ENCODE measurements at regions not wholly inside any gene's neighbourhood (a gene's known extent, or its start where the extent isn't known, plus 50 kb on each side); places are given as distances from the start of the nearest gene placed in this dataset.

DNA sequence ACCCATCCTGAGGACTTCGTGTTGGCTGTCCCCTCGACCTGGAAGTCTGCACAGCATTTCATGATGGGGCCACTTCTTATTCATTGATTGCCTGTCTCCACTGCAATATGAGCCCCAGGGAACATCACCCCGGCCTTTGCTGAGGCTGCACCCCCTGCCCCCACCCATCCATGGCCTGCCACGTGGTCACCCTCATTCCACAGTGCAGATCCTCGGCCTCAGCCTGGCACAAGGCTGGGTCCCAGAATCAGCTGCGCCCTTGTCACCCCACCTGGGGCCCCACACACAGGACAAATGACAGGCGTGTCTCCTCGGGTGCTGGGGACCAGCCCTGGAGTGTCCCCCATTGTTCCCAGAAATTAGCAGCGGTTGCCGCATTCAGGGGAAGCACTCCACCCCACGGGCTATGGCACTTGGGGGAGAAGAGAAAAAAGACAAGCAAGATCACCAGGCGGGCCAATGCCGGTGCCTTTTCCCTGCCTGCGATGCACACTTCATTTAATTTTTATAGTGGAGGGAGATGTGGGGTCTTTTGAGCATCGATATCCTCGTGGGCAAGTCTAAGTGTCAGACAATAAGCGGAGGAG, 157.4 kb downstream of the INHBB start:
- WGBS: 94% methylated on average over 17 of the region's 17 CpGs
- DNase-seq (ENCODE audit: low read depth in 6 of 9, low spot score in 9 of 9): no peak
- Histone ChIP-seq H3K4me1 (ENCODE audit: control insufficient read depth in 2 of 2, insufficient read depth in 2 of 2, low read length in 2 of 2) (no peaks in the 10 kb centered on the region), H3K27ac (ENCODE audit: low read depth in 1 of 2, low read length in 1 of 2) (no peak overlapping the region), H3K27me3 (ENCODE audit: control insufficient read depth in 2 of 2, insufficient read depth in 1 of 2, low read length in 1 of 2) (no peaks in the 10 kb centered on the region), H3K36me3 (ENCODE audit: control insufficient read depth in 2 of 2, insufficient read depth in 2 of 2, low read length in 1 of 2) (no peaks in the 10 kb centered on the region), H3K4me3 (ENCODE audit: low read length in 2 of 2) (no peak overlapping the region), H3K9me3 (ENCODE audit: control insufficient read depth in 2 of 2, insufficient read depth in 1 of 2, low read length in 1 of 2) (no peaks in the 10 kb centered on the region)

DNA sequence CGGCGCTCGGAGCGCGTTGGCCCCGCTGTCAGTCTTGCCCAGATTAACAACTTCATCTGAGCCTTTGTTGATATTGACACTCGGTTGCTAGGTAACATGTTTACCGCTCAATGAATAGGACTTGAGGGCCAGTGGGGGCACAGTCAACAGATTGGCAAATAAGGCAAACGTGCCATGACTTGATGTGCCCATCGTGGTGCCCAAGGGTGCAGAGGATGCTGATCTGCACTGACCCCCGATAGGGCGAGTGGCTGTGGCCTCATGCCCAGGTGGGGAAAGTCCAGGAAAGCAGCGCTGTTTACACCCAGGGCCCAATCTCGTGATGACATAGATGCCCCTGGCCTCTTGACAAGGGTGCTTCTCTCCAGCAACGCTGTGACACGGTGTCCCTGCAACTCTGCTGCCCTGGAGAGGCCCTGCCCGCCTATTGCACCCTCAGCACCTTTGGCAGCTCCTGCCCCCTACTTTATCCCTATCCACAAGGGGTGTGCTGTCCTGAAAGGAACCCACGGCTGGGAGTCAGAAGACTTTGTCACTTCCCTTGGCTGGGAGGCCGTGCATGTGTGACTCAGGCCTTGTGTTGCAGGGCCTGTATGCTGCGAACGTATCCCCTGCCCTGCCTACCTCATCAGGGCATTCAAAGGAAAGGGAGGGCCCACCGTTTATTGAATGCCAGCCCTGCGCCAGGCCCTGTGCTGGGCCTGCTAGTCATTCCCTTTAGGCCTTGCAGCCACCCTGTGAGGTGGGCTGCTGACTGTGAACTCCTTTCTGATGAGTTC, 158.0 kb downstream of the INHBB start:
- no peaks in the 10 kb centered on the region for H3K36me3 ChIP-seq (ENCODE audit: control insufficient read depth in 2 of 2, insufficient read depth in 2 of 2, low read length in 1 of 2)
- WGBS: 88% methylated on average over 23 of the region's 23 CpGs
- H3K4me1 ChIP-seq (ENCODE audit: control insufficient read depth in 2 of 2, insufficient read depth in 2 of 2, low read length in 2 of 2): no peaks in the 10 kb centered on the region
- H3K9me3 ChIP-seq (ENCODE audit: control insufficient read depth in 2 of 2, insufficient read depth in 1 of 2, low read length in 1 of 2): no peaks in the 10 kb centered on the region
- H3K4me3 ChIP-seq (ENCODE audit: low read length in 2 of 2): no peak overlapping the region
- no peak for DNase-seq (ENCODE audit: low read depth in 6 of 9, low spot score in 9 of 9)
- no peaks in the 10 kb centered on the region for H3K27me3 ChIP-seq (ENCODE audit: control insufficient read depth in 2 of 2, insufficient read depth in 1 of 2, low read length in 1 of 2)
- no peak overlapping the region for H3K27ac ChIP-seq (ENCODE audit: low read depth in 1 of 2, low read length in 1 of 2)

DNA sequence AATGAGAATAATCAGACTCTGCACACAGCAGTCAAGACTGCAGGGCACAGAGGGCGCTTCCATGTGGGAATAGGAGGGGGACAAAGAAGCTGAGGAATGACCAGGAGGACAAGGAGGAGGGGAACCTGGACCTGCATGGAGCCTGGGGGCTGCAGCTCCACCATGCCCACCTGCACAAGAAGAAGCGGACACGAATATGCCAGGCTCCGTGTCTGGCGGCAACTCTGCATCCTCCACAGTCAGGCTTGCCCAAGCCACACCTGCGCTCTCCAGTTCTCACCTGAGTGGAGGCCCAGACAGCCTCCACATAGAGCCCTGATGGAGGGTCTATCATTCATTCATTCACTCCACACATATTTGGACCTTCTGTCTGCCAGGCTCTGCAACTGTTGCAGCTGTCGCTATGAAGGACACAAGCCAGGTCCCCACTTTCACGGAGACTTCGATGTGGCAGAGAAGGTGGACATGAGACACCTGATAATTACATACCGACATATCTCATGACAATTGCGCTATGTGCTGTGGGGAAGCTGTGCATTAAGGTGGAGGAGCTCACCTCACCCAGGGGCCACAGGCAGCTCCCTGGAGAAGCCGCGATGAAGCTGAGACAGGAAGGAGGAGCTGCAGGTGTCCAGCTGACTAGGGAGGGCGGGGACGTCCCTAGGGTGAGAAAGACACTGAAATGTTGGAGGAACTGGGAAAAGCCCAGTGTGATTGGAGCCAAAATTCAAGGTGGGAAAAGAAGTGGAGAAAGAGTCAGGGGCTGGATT, 159.2 kb downstream of the INHBB start:
- no peaks in the 10 kb centered on the region for H3K36me3 ChIP-seq (ENCODE audit: control insufficient read depth in 2 of 2, insufficient read depth in 2 of 2, low read length in 1 of 2)
- H3K27me3 ChIP-seq (ENCODE audit: control insufficient read depth in 2 of 2, insufficient read depth in 1 of 2, low read length in 1 of 2): no peaks in the 10 kb centered on the region
- DNase-seq (ENCODE audit: low read depth in 6 of 9, low spot score in 9 of 9): no peak
- H3K27ac ChIP-seq (ENCODE audit: low read depth in 1 of 2, low read length in 1 of 2): no peak overlapping the region
- no peaks in the 10 kb centered on the region for H3K4me1 ChIP-seq (ENCODE audit: control insufficient read depth in 2 of 2, insufficient read depth in 2 of 2, low read length in 2 of 2)
- H3K9me3 ChIP-seq (ENCODE audit: control insufficient read depth in 2 of 2, insufficient read depth in 1 of 2, low read length in 1 of 2): no peaks in the 10 kb centered on the region
- WGBS: 96% methylated on average over 15 of the region's 15 CpGs
- no peak overlapping the region for H3K4me3 ChIP-seq (ENCODE audit: low read length in 2 of 2)

- WGBS: 93% methylated on average over 7 of the region's 7 CpGs
- H3K27me3 ChIP-seq (ENCODE audit: control insufficient read depth in 2 of 2, insufficient read depth in 1 of 2, low read length in 1 of 2): peaks cover 0 to 18% of the 10 kb centered on the region in 2 donors
- H3K4me3 ChIP-seq (ENCODE audit: low read length in 2 of 2): no peak overlapping the region
- no peak overlapping the region for H3K27ac ChIP-seq (ENCODE audit: low read depth in 1 of 2, low read length in 1 of 2)
- H3K9me3 ChIP-seq (ENCODE audit: control insufficient read depth in 2 of 2, insufficient read depth in 1 of 2, low read length in 1 of 2): no peaks in the 10 kb centered on the region
- no peaks in the 10 kb centered on the region for H3K36me3 ChIP-seq (ENCODE audit: control insufficient read depth in 2 of 2, insufficient read depth in 2 of 2, low read length in 1 of 2)
- no peak for DNase-seq (ENCODE audit: low read depth in 6 of 9, low spot score in 9 of 9)
- H3K4me1 ChIP-seq (ENCODE audit: control insufficient read depth in 2 of 2, insufficient read depth in 2 of 2, low read length in 2 of 2): no peaks in the 10 kb centered on the region
These were observed 162.7 kb downstream of the INHBB start for GRCh38 chr2:120508567-120509041.

DNA sequence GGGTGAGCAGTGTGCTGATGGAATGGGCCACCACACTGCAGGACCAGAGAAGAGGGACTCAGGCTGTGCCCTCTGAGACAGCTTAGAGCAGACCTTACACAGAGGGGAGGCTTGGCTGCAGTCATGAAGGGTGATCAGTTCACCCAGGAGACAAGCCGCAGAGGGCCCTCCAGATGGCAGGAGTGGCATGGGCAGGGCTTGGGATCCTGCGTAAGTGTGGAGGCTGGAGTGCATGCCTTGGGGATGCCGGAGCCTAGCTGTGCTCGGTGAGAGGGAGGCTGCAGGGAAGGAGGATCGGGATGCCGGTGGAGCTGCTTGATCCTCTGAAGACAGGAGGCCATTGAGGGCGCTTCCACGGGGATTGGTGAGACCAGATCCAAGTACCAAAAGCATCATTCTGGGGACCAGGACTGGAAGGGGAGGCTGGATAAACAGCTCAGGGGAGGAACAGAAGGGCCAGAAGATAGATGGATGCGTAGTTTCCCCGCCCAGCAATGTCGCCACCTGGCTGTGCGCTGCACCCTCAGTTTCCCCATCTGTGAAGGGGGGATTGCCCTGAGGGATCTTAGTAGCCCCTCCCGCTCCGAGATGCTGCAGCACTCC, 163.4 kb downstream of the INHBB start:
- Histone ChIP-seq H3K9me3 (ENCODE audit: control insufficient read depth in 2 of 2, insufficient read depth in 1 of 2, low read length in 1 of 2) (no peaks in the 10 kb centered on the region), H3K4me3 (ENCODE audit: low read length in 2 of 2) (no peak overlapping the region), H3K27me3 (ENCODE audit: control insufficient read depth in 2 of 2, insufficient read depth in 1 of 2, low read length in 1 of 2) (peaks cover 0 to 20% of the 10 kb centered on the region in 2 donors), H3K27ac (ENCODE audit: low read depth in 1 of 2, low read length in 1 of 2) (no peak overlapping the region), H3K4me1 (ENCODE audit: control insufficient read depth in 2 of 2, insufficient read depth in 2 of 2, low read length in 2 of 2) (no peaks in the 10 kb centered on the region), H3K36me3 (ENCODE audit: control insufficient read depth in 2 of 2, insufficient read depth in 2 of 2, low read length in 1 of 2) (no peaks in the 10 kb centered on the region)
- DNase-seq (ENCODE audit: low read depth in 6 of 9, low spot score in 9 of 9): no peak
- WGBS: 98% methylated on average over 14 of the region's 14 CpGs

DNA sequence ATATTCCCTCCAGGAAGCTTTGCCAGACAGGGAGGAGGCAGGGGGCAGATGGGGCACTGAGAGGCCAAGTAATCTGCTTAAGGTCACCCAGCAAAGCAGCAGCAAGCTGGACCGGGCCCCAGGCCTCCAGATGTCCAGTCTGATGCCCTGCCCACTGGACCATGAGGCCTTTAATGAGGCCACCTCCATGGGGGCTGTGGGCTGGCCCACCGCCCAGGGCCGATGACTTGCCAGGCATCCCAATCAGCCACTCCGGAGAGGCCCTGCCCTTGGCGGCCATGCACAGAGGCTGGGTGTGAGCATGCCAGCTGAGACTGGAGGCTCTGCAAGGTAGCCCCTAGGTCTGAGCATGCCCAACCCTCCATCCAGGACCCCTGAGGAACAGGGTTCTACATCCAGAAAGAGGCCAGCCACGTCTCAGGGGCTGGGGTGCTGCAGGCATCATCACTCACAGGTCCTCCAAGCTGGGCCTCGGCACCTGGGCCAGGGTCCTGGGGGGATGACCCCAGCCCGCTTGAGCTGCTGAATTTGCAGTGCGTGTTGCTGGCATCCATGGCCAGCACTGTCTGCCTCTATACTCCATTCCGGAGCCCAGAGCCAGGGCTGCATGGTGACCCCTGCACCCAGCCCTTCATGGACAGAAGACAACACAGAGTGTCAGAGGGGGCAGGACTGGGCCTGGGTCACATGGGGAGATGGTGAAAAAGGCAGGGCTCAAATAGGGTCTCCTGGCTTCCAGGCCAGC, 164.2 kb downstream of the INHBB start:
- DNase-seq (ENCODE audit: low read depth in 6 of 9, low spot score in 9 of 9): no peak
- no peak overlapping the region for H3K27ac ChIP-seq (ENCODE audit: low read depth in 1 of 2, low read length in 1 of 2)
- H3K27me3 ChIP-seq (ENCODE audit: control insufficient read depth in 2 of 2, insufficient read depth in 1 of 2, low read length in 1 of 2): peaks cover 0 to 20% of the 10 kb centered on the region in 2 donors
- no peaks in the 10 kb centered on the region for H3K4me1 ChIP-seq (ENCODE audit: control insufficient read depth in 2 of 2, insufficient read depth in 2 of 2, low read length in 2 of 2)
- H3K9me3 ChIP-seq (ENCODE audit: control insufficient read depth in 2 of 2, insufficient read depth in 1 of 2, low read length in 1 of 2): no peaks in the 10 kb centered on the region
- 96% methylated on average over 10 of the region's 10 CpGs for WGBS
- no peaks in the 10 kb centered on the region for H3K36me3 ChIP-seq (ENCODE audit: control insufficient read depth in 2 of 2, insufficient read depth in 2 of 2, low read length in 1 of 2)
- no peak overlapping the region for H3K4me3 ChIP-seq (ENCODE audit: low read length in 2 of 2)

DNA sequence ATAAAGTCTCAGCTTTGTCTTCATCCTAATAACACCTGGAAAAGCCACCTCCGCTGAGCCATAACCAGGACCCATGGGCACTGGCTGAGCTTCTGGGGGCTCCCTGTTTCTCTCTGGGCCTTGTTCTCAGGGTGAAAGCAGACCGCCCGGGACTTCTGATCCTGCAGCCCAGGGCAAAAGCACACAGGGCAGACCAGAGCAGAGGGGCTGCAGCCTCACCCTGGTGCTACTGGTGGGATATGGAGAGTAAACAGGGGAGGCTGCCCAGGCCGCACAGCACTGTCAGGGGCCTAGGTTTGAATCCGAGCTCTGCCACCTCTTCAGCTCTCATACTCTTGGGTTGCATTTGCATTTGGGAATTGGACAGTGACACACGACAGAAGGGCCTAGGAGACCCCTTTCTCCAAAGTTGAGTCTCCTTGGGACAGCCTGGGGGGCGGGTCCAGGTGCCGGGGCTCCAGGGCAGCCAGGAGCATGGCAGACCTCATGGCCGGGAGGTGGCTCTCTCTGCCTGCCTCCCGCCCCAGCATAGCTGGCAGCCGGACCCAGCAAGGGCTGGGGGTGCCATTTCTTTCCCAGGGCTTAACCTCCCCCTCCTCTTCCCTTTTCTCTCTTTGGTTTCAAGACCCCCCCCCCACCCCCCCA, 164.9 kb downstream of the INHBB start:
- Histone ChIP-seq H3K36me3 (ENCODE audit: control insufficient read depth in 2 of 2, insufficient read depth in 2 of 2, low read length in 1 of 2) (no peaks in the 10 kb centered on the region), H3K9me3 (ENCODE audit: control insufficient read depth in 2 of 2, insufficient read depth in 1 of 2, low read length in 1 of 2) (no peaks in the 10 kb centered on the region), H3K4me3 (ENCODE audit: low read length in 2 of 2) (no peak overlapping the region), H3K4me1 (ENCODE audit: control insufficient read depth in 2 of 2, insufficient read depth in 2 of 2, low read length in 2 of 2) (no peaks in the 10 kb centered on the region), H3K27ac (ENCODE audit: low read depth in 1 of 2, low read length in 1 of 2) (no peak overlapping the region), H3K27me3 (ENCODE audit: control insufficient read depth in 2 of 2, insufficient read depth in 1 of 2, low read length in 1 of 2) (peaks cover 0 to 20% of the 10 kb centered on the region in 2 donors)
- no peak for DNase-seq (ENCODE audit: low read depth in 6 of 9, low spot score in 9 of 9)
- WGBS: 97% methylated on average over 11 of the region's 11 CpGs

GRCh38 chr2:120511536-120511935, 165.6 kb downstream of the INHBB start:
- peaks cover 0 to 20% of the 10 kb centered on the region in 2 donors for H3K27me3 ChIP-seq (ENCODE audit: control insufficient read depth in 2 of 2, insufficient read depth in 1 of 2, low read length in 1 of 2)
- H3K4me1 ChIP-seq (ENCODE audit: control insufficient read depth in 2 of 2, insufficient read depth in 2 of 2, low read length in 2 of 2): no peaks in the 10 kb centered on the region
- DNase-seq (ENCODE audit: low read depth in 6 of 9, low spot score in 9 of 9): no peak
- H3K27ac ChIP-seq (ENCODE audit: low read depth in 1 of 2, low read length in 1 of 2): no peak overlapping the region
- no peak overlapping the region for H3K4me3 ChIP-seq (ENCODE audit: low read length in 2 of 2)
- WGBS: 81% methylated on average over 18 of the region's 18 CpGs
- H3K36me3 ChIP-seq (ENCODE audit: control insufficient read depth in 2 of 2, insufficient read depth in 2 of 2, low read length in 1 of 2): no peaks in the 10 kb centered on the region
- H3K9me3 ChIP-seq (ENCODE audit: control insufficient read depth in 2 of 2, insufficient read depth in 1 of 2, low read length in 1 of 2): no peaks in the 10 kb centered on the region
